Brain microvascular endothelial cell (primary cell): ENCODE measurements at regions not wholly inside any gene's neighbourhood (a gene's known extent, or its start where the extent isn't known, plus 50 kb on each side); places are given as distances from the start of the nearest gene placed in this dataset.

Experiments
- DNase-seq: peaks from one replicate; pipeline ENCODE4 v3.0.0-alpha.2; 2020
- H3K27ac ChIP-seq: fragments of 250-450 bp; sonication (Bioruptor Pico); 2 replicates; pipeline ENCODE4 v1.5.1; 2020; ENCODE audit warnings: mild to moderate bottlenecking, moderate library complexity
- H3K27me3 ChIP-seq: fragments of 250-450 bp; sonication (Bioruptor Pico); replicated peaks from 2 replicates; pipeline ENCODE4 v1.5.1; 2020; ENCODE audit warnings: mild to moderate bottlenecking
- H3K36me3 ChIP-seq: fragments of 250-450 bp; sonication (Bioruptor Pico); replicated peaks from 2 replicates; pipeline ENCODE4 v1.5.1; 2020; ENCODE audit warnings: mild to moderate bottlenecking
- H3K4me3 ChIP-seq: 2 replicates; pipeline ENCODE4 v1.5.1; 2011; ENCODE audit warnings: low read depth, mild to moderate bottlenecking, control low read depth, low read length, moderate library complexity
- in situ Hi-C: cut with HindIII; loops from 2 replicates; pipeline ENCODE4 v1.10.0; 2017; ENCODE audit warnings: low sequenced_read_pairs, low pct_ligation_motif_present
- TF ChIP-seq, protein P1 (sequence below): IDR thresholded peaks from 2 replicates; pipeline ENCODE4 v1.5.1; 2011; ENCODE audit warnings: low read depth, mild to moderate bottlenecking, moderate library complexity, low read length, control low read depth, inconsistent platforms; ENCODE audit errors: missing control alignments

DNA sequence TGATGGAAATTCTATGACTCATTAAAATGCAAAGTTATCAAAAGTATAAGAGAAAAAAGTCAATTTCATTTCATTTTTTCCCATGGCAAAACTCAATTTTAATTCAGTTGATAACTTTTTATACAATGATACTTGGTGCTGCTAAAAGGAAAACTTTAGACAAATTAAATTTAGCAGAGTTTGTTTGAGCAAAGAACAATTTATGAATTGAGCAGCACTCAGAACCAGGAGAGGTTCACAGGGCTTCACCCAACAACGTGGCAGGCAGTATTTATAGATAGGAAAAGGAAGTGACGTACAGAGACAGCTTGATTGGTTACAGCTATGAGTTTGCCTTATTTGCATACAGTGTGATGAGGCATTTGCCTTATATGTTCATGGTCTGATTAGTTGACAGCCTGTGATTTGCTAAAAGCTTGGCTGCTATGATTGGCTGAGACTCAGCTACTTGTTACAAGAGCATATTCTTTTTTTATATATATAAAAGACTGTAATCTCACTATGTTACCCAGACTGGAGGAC lies 157.2 kb upstream of the CELF2 start:
- Histone ChIP-seq H3K27me3 (no peaks in the 10 kb centered on the region), H3K36me3 (no peaks in the 10 kb centered on the region), H3K27ac (no peak overlapping the region), H3K4me3 (no peak overlapping the region)
- TF ChIP-seq, protein P1, sequence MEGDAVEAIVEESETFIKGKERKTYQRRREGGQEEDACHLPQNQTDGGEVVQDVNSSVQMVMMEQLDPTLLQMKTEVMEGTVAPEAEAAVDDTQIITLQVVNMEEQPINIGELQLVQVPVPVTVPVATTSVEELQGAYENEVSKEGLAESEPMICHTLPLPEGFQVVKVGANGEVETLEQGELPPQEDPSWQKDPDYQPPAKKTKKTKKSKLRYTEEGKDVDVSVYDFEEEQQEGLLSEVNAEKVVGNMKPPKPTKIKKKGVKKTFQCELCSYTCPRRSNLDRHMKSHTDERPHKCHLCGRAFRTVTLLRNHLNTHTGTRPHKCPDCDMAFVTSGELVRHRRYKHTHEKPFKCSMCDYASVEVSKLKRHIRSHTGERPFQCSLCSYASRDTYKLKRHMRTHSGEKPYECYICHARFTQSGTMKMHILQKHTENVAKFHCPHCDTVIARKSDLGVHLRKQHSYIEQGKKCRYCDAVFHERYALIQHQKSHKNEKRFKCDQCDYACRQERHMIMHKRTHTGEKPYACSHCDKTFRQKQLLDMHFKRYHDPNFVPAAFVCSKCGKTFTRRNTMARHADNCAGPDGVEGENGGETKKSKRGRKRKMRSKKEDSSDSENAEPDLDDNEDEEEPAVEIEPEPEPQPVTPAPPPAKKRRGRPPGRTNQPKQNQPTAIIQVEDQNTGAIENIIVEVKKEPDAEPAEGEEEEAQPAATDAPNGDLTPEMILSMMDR, result no peak
- in situ Hi-C loops, result no loop called here
- DNase-seq, result no peak

DNA sequence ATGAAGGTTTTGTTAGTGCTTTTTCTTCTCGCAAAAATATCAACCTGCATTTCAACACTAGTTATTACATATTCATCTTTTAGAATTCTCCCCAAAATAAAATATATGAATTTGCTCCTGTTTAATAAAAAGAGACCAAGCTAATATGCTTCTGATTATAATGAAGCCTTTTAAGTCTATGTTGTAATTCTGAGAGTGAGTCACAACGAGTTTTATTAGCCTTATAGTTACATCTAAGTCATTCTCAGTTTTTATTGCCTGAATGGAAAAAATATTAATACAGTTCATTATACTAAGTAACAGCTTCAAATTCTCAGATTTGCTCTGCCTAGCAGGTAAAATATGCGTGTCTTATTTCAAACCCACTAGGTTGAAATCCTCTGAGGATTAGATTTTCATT lies 152.4 kb upstream of the CELF2 start:
- H3K27ac ChIP-seq, result no peak overlapping the region
- no peaks in the 10 kb centered on the region for H3K27me3 ChIP-seq

DNA sequence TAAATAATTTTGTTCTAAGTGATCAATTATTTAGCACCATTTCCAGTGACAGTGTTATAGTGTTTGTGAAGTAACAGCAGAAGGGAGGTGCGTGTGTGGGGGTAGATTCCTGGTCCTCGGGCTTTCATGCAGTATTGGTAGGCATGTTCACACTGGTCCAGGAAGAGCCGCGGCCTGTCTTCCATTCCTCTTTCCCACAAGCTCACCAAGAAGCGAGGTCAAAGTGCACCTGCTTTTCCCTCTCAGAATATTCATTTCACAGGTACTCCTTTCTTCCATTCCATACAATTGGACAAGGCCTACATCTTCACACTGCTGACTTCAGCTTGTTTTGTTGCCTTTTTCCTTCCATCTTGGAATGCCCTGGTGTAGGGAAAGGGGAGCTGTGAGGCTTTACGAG lies 151.8 kb upstream of the CELF2 start:
- DNase-seq, result no peak

More for the DNA sequence above, 152.4 kb upstream of the CELF2 start:
- TF ChIP-seq, protein P1, result no peak
- DNase-seq, result no peak
- H3K4me3 ChIP-seq, result no peak overlapping the region
- no peaks in the 10 kb centered on the region for H3K36me3 ChIP-seq
- in situ Hi-C loops, result no loop called here

DNA sequence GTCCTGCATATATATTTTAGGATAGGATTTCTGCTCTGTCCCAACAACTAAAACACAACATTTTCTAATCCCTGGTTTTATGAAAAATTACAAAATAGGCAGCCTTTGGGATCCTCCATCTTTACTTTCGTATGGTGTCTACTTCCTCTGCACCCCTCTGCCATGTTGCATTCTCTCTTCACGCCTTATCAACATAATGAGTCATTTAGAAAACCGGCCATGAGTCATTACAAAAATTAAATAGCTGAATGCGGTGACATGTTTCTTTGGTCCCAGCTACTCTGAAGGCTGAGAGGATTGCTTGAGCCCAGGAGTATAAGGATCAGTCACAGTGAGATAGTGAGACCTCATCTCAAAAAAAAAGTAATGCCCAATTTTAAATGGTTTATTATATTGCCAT lies 148.1 kb upstream of the CELF2 start:
- peak; percentile 80 for DNase-seq
- H3K4me3 ChIP-seq, result no peak overlapping the region
- peak overlapping the region; percentile 50 for H3K27ac ChIP-seq
- H3K36me3 ChIP-seq, result no peaks in the 10 kb centered on the region
- in situ Hi-C loops, result no loop called here
- TF ChIP-seq, protein P1, result no peak
- H3K27me3 ChIP-seq, result no peaks in the 10 kb centered on the region

More for the DNA sequence above, 151.8 kb upstream of the CELF2 start:
- TF ChIP-seq, protein P1, result no peak
- in situ Hi-C loops, result no loop called here
- Histone ChIP-seq H3K27ac (no peak overlapping the region), H3K27me3 (no peaks in the 10 kb centered on the region), H3K4me3 (no peak overlapping the region), H3K36me3 (no peaks in the 10 kb centered on the region)

DNA sequence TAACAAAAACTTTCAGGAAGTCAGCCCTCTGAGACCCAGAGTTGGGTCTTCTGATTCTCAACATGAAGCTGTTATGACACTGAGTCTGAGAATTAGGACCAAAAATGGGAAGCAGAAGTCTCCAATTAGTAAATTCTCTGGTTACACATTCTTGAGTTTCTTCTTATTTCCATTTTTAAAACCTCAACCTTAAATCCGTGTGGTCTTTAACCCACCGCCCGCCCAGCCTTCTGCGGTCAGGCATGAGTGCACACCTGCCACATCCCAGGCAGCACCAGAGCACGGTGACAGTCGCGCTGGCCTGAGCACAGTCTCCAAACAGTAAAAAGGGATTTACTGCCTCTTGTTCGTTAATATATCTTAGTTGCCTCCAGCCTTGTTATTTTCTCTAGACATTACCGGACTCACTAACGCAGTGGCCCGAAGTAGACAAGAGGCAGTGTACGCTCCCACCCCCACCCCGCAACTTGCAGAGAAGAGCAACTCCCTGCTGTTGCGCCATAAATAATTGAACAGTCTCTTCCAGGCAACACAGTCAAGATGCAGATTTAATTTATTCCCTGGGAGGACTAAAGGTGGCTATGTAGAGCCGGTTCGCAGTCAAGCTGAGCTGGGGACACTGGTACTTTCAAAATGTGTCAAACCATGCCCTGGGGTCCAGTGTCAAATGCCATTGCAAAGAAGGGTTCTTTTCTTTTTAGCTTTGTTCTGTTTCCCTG lies 147.0 kb upstream of the CELF2 start:
- TF ChIP-seq, protein P1, result no peak
- H3K27ac ChIP-seq, result peak overlapping the region; percentile 36
- no peaks in the 10 kb centered on the region for H3K27me3 ChIP-seq
- in situ Hi-C loops, result no loop called here
- no peaks in the 10 kb centered on the region for H3K36me3 ChIP-seq
- no peak for DNase-seq
- no peak overlapping the region for H3K4me3 ChIP-seq
